ENCODE measurements at regions not wholly inside any gene's neighbourhood (a gene's known extent, or its start where the extent isn't known, plus 50 kb on each side); places are given as distances from the start of the nearest gene placed in this dataset.

GRCh38 chr20:39107741-39108140 lies 145.6 kb downstream of the DHX35 start:
- H3K27me3 Mint-ChIP-seq, result peaks cover 25% of the 10 kb centered on the region
- H3K36me3 ChIP-seq (ENCODE audit: control insufficient read depth, insufficient read depth, low read length), result no peaks in the 10 kb centered on the region
- no peak overlapping the region for H3K4me3 ChIP-seq (ENCODE audit: low read depth, low read length)
- ATAC-seq (ENCODE audit: low read depth in 2 of 2) (no peak), DNase-seq (no peak)
- H3K27ac Mint-ChIP-seq, result no peak overlapping the region
- H3K4me3 Mint-ChIP-seq, result no peak overlapping the region
- H3K4me1 ChIP-seq (ENCODE audit: control insufficient read depth, insufficient read depth, low read length, poor library complexity, severe bottlenecking), result no peaks in the 10 kb centered on the region
- H3K4me1 Mint-ChIP-seq, result no peaks in the 10 kb centered on the region
- H3K9me3 ChIP-seq (ENCODE audit: control insufficient read depth in 2 of 2, low read length in 2 of 2), result peaks cover 0 to 1% of the 10 kb centered on the region in 2 experiments
- peaks cover 7% of the 10 kb centered on the region for H3K27me3 ChIP-seq (ENCODE audit: control insufficient read depth, insufficient read depth, low read length)
- no peak overlapping the region for H3K27ac ChIP-seq (ENCODE audit: insufficient read depth, low read length, poor library complexity, severe bottlenecking)
- H3K36me3 Mint-ChIP-seq, result peaks cover 3% of the 10 kb centered on the region
- H3K9me3 Mint-ChIP-seq, result peaks cover 0 to 10% (median 4%) of the 10 kb centered on the region in 7 donors

GRCh38 chr20:39106791-39107190 lies 144.6 kb downstream of the DHX35 start:
- no peak overlapping the region for H3K4me3 Mint-ChIP-seq

GRCh38 chr20:39105551-39105950 lies 143.4 kb downstream of the DHX35 start:
- no peak overlapping the region for H3K27ac Mint-ChIP-seq

More at GRCh38 chr20:39106791-39107190, 144.6 kb downstream of the DHX35 start:
- H3K27ac Mint-ChIP-seq, result no peak overlapping the region
- Histone ChIP-seq H3K4me3 (ENCODE audit: low read depth, low read length) (no peak overlapping the region), H3K27ac (ENCODE audit: insufficient read depth, low read length, poor library complexity, severe bottlenecking) (no peak overlapping the region), H3K9me3 (ENCODE audit: control insufficient read depth in 2 of 2, low read length in 2 of 2) (peaks cover 0 to 1% of the 10 kb centered on the region in 2 experiments), H3K36me3 (ENCODE audit: control insufficient read depth, insufficient read depth, low read length) (no peaks in the 10 kb centered on the region), H3K4me1 (ENCODE audit: control insufficient read depth, insufficient read depth, low read length, poor library complexity, severe bottlenecking) (no peaks in the 10 kb centered on the region), H3K27me3 (ENCODE audit: control insufficient read depth, insufficient read depth, low read length) (peaks cover 7% of the 10 kb centered on the region)
- ATAC-seq (ENCODE audit: low read depth in 2 of 2), result no peak
- H3K9me3 Mint-ChIP-seq, result peaks cover 0 to 10% (median 3%) of the 10 kb centered on the region in 7 donors
- H3K27me3 Mint-ChIP-seq, result peaks cover 20% of the 10 kb centered on the region
- no peak for DNase-seq
- H3K36me3 Mint-ChIP-seq, result peaks cover 3% of the 10 kb centered on the region
- no peaks in the 10 kb centered on the region for H3K4me1 Mint-ChIP-seq

GRCh38 chr20:39103732-39104131 lies 141.6 kb downstream of the DHX35 start:
- peaks cover 3% of the 10 kb centered on the region for H3K36me3 Mint-ChIP-seq
- peaks cover 0 to 1% of the 10 kb centered on the region in 2 experiments for H3K9me3 ChIP-seq (ENCODE audit: control insufficient read depth in 2 of 2, low read length in 2 of 2)
- H3K27me3 ChIP-seq (ENCODE audit: control insufficient read depth, insufficient read depth, low read length), result peaks cover 8% of the 10 kb centered on the region
- no peak overlapping the region for H3K4me3 Mint-ChIP-seq
- H3K4me1 Mint-ChIP-seq, result no peaks in the 10 kb centered on the region
- no peak overlapping the region for H3K4me3 ChIP-seq (ENCODE audit: low read depth, low read length)
- H3K27ac ChIP-seq (ENCODE audit: insufficient read depth, low read length, poor library complexity, severe bottlenecking), result no peak overlapping the region
- H3K9me3 Mint-ChIP-seq, result peaks cover 0 to 10% (median 2%) of the 10 kb centered on the region in 7 donors
- DNase-seq, result no peak
- H3K36me3 ChIP-seq (ENCODE audit: control insufficient read depth, insufficient read depth, low read length), result no peaks in the 10 kb centered on the region
- no peaks in the 10 kb centered on the region for H3K4me1 ChIP-seq (ENCODE audit: control insufficient read depth, insufficient read depth, low read length, poor library complexity, severe bottlenecking)
- H3K27ac Mint-ChIP-seq, result no peak overlapping the region
- ATAC-seq (ENCODE audit: low read depth in 2 of 2), result no peak
- peaks cover 23% of the 10 kb centered on the region for H3K27me3 Mint-ChIP-seq

More at GRCh38 chr20:39105551-39105950, 143.4 kb downstream of the DHX35 start:
- Histone ChIP-seq H3K36me3 (ENCODE audit: control insufficient read depth, insufficient read depth, low read length) (no peaks in the 10 kb centered on the region), H3K27me3 (ENCODE audit: control insufficient read depth, insufficient read depth, low read length) (peaks cover 9% of the 10 kb centered on the region), H3K27ac (ENCODE audit: insufficient read depth, low read length, poor library complexity, severe bottlenecking) (no peak overlapping the region), H3K4me3 (ENCODE audit: low read depth, low read length) (no peak overlapping the region), H3K9me3 (ENCODE audit: control insufficient read depth in 2 of 2, low read length in 2 of 2) (peaks cover 0 to 1% of the 10 kb centered on the region in 2 experiments), H3K4me1 (ENCODE audit: control insufficient read depth, insufficient read depth, low read length, poor library complexity, severe bottlenecking) (no peaks in the 10 kb centered on the region)
- no peaks in the 10 kb centered on the region for H3K4me1 Mint-ChIP-seq
- peaks cover 19% of the 10 kb centered on the region for H3K27me3 Mint-ChIP-seq
- DNase-seq (no peak), ATAC-seq (ENCODE audit: low read depth in 2 of 2) (no peak)
- no peak overlapping the region for H3K4me3 Mint-ChIP-seq
- H3K36me3 Mint-ChIP-seq, result peaks cover 3% of the 10 kb centered on the region
- H3K9me3 Mint-ChIP-seq, result peaks cover 0 to 10% (median 3%) of the 10 kb centered on the region in 7 donors

- ATAC-seq (ENCODE audit: low read depth in 2 of 2), result no peak
- Histone ChIP-seq H3K27ac (ENCODE audit: insufficient read depth, low read length, poor library complexity, severe bottlenecking) (no peak overlapping the region), H3K4me1 (ENCODE audit: control insufficient read depth, insufficient read depth, low read length, poor library complexity, severe bottlenecking) (no peaks in the 10 kb centered on the region), H3K27me3 (ENCODE audit: control insufficient read depth, insufficient read depth, low read length) (peaks cover 4% of the 10 kb centered on the region), H3K36me3 (ENCODE audit: control insufficient read depth, insufficient read depth, low read length) (no peaks in the 10 kb centered on the region), H3K4me3 (ENCODE audit: low read depth, low read length) (no peak overlapping the region), H3K9me3 (ENCODE audit: control insufficient read depth in 2 of 2, low read length in 2 of 2) (peaks cover 0 to 1% of the 10 kb centered on the region in 2 experiments)
- Mint-ChIP-seq H3K27me3 (peaks cover 23% of the 10 kb centered on the region), H3K4me1 (no peaks in the 10 kb centered on the region), H3K4me3 (peak overlapping the region in 1 of 4 donors; percentile 64), H3K27ac (no peak overlapping the region), H3K36me3 (peaks cover 3% of the 10 kb centered on the region), H3K9me3 (peaks cover 0 to 10% (median 2%) of the 10 kb centered on the region in 7 donors)
- DNase-seq, result no peak
Measured at GRCh38 chr20:39103305-39103704, 141.2 kb downstream of the DHX35 start.

- Histone ChIP-seq H3K27ac (ENCODE audit: insufficient read depth, low read length, poor library complexity, severe bottlenecking) (no peak overlapping the region), H3K27me3 (ENCODE audit: control insufficient read depth, insufficient read depth, low read length) (peaks cover 2% of the 10 kb centered on the region), H3K4me1 (ENCODE audit: control insufficient read depth, insufficient read depth, low read length, poor library complexity, severe bottlenecking) (no peaks in the 10 kb centered on the region), H3K36me3 (ENCODE audit: control insufficient read depth, insufficient read depth, low read length) (no peaks in the 10 kb centered on the region), H3K4me3 (ENCODE audit: low read depth, low read length) (no peak overlapping the region), H3K9me3 (ENCODE audit: control insufficient read depth in 2 of 2, low read length in 2 of 2) (peaks cover 0 to 1% of the 10 kb centered on the region in 2 experiments)
- ATAC-seq (ENCODE audit: low read depth in 2 of 2) (no peak), DNase-seq (no peak)
- peaks cover 15% of the 10 kb centered on the region for H3K27me3 Mint-ChIP-seq
- H3K4me1 Mint-ChIP-seq, result no peaks in the 10 kb centered on the region
- peaks cover 3% of the 10 kb centered on the region for H3K36me3 Mint-ChIP-seq
- H3K4me3 Mint-ChIP-seq, result no peak overlapping the region
- H3K27ac Mint-ChIP-seq, result peak overlapping the region in 1 of 3 donors; percentile 66
- peaks cover 0 to 10% (median 2%) of the 10 kb centered on the region in 7 donors for H3K9me3 Mint-ChIP-seq
Measured at GRCh38 chr20:39101895-39102294, 139.8 kb downstream of the DHX35 start.

GRCh38 chr20:39100691-39101090 lies 138.5 kb downstream of the DHX35 start:
- Mint-ChIP-seq H3K4me1 (no peaks in the 10 kb centered on the region), H3K9me3 (peaks cover 0 to 10% (median 4%) of the 10 kb centered on the region in 7 donors), H3K36me3 (peaks cover 3% of the 10 kb centered on the region), H3K27ac (no peak overlapping the region), H3K4me3 (no peak overlapping the region), H3K27me3 (peaks cover 15% of the 10 kb centered on the region)
- H3K36me3 ChIP-seq (ENCODE audit: control insufficient read depth, insufficient read depth, low read length), result no peaks in the 10 kb centered on the region
- no peak for DNase-seq
- H3K9me3 ChIP-seq (ENCODE audit: control insufficient read depth in 2 of 2, low read length in 2 of 2), result peaks cover 0 to 1% of the 10 kb centered on the region in 2 experiments
- no peaks in the 10 kb centered on the region for H3K4me1 ChIP-seq (ENCODE audit: control insufficient read depth, insufficient read depth, low read length, poor library complexity, severe bottlenecking)
- H3K27ac ChIP-seq (ENCODE audit: insufficient read depth, low read length, poor library complexity, severe bottlenecking), result no peak overlapping the region
- no peak for ATAC-seq (ENCODE audit: low read depth in 2 of 2)
- no peak overlapping the region for H3K4me3 ChIP-seq (ENCODE audit: low read depth, low read length)
- H3K27me3 ChIP-seq (ENCODE audit: control insufficient read depth, insufficient read depth, low read length), result peaks cover 2% of the 10 kb centered on the region

- no peak overlapping the region for H3K4me3 Mint-ChIP-seq
- Histone ChIP-seq H3K27me3 (ENCODE audit: control insufficient read depth, insufficient read depth, low read length) (peaks cover 2% of the 10 kb centered on the region), H3K4me1 (ENCODE audit: control insufficient read depth, insufficient read depth, low read length, poor library complexity, severe bottlenecking) (no peaks in the 10 kb centered on the region), H3K36me3 (ENCODE audit: control insufficient read depth, insufficient read depth, low read length) (no peaks in the 10 kb centered on the region), H3K27ac (ENCODE audit: insufficient read depth, low read length, poor library complexity, severe bottlenecking) (no peak overlapping the region), H3K4me3 (ENCODE audit: low read depth, low read length) (no peak overlapping the region), H3K9me3 (ENCODE audit: control insufficient read depth in 2 of 2, low read length in 2 of 2) (no peaks in the 10 kb centered on the region)
- H3K36me3 Mint-ChIP-seq, result no peaks in the 10 kb centered on the region
- DNase-seq (no peak), ATAC-seq (ENCODE audit: low read depth in 2 of 2) (no peak)
- H3K27ac Mint-ChIP-seq, result no peak overlapping the region
- H3K4me1 Mint-ChIP-seq, result no peaks in the 10 kb centered on the region
- H3K27me3 Mint-ChIP-seq, result peaks cover 20% of the 10 kb centered on the region
- peaks cover 0 to 4% (median 0%) of the 10 kb centered on the region in 7 donors for H3K9me3 Mint-ChIP-seq
Measured at GRCh38 chr20:39097889-39098288, 135.7 kb downstream of the DHX35 start.

All from CD4-positive, CD25-positive, alpha-beta regulatory T cell (primary cell).